ENCODE measurements at regions not wholly inside any gene's neighbourhood (a gene's known extent, or its start where the extent isn't known, plus 50 kb on each side); places are given as distances from the start of the nearest gene placed in this dataset.

- TF ChIP-seq EZH2 (IDR thresholded peaks at IDR 0.05) (no peak), POLR2AphosphoS5 (IDR thresholded peaks at IDR 0.05; ENCODE audit: borderline replicate concordance, low read depth, low read length) (no peak), FOXP2 (optimal IDR thresholded peaks at IDR 0.05; ENCODE audit: control extremely low read depth, extremely low read length, insufficient read depth) (no peak)
Measured at GRCh38 chr7:13802651-13803050, 186.8 kb downstream of the ETV1 start.
